Neural progenitor cell (in vitro differentiated cells): ENCODE measurements at regions not wholly inside any gene's neighbourhood (a gene's known extent, or its start where the extent isn't known, plus 50 kb on each side); places are given as distances from the start of the nearest gene placed in this dataset.
A peak's percentile ranks its signal among the peaks of the same experiment; 100 is the strongest.

ENCODE experiments used
- DNase-seq: peaks from one replicate; pipeline ENCODE4 v3.0.0-alpha.2; 2016; ENCODE audit warnings: low spot score
- H2AFZ ChIP-seq: fragments of 200-600 bp; sonication (generic); replicated peaks from 2 replicates; pipeline ENCODE4 v1.6.1; 2016; ENCODE audit warnings: antibody characterized with exemption
- H3F3A ChIP-seq: fragments of 200-600 bp; sonication (generic); 2 replicates; pipeline ENCODE4 v1.6.1; 2016; ENCODE audit warnings: antibody characterized with exemption, low read depth
- H3K27ac ChIP-seq: fragments of 200-600 bp; sonication (generic); 2 replicates; pipeline ENCODE4 v1.5.1; 2016; ENCODE audit warnings: mild to moderate bottlenecking
- H3K27me3 ChIP-seq: fragments of 200-600 bp; sonication (generic); 2 replicates; pipeline ENCODE4 v1.6.1; 2016; ENCODE audit warnings: mild to moderate bottlenecking, moderate library complexity
- H3K36me3 ChIP-seq: fragments of 200-600 bp; sonication (generic); 2 replicates; pipeline ENCODE4 v1.5.1; 2016
- H3K4me1 ChIP-seq: fragments of 200-600 bp; sonication (generic); 2 replicates; pipeline ENCODE4 v1.6.1; 2016; ENCODE audit warnings: mixed run types
- H3K4me2 ChIP-seq: fragments of 200-600 bp; sonication (generic); 2 replicates; pipeline ENCODE4 v1.6.1; 2016
- H3K4me3 ChIP-seq: fragments of 200-600 bp; sonication (generic); 2 replicates; pipeline ENCODE4 v1.5.1; 2016
- H3K79me2 ChIP-seq: fragments of 200-600 bp; sonication (generic); 2 replicates; pipeline ENCODE4 v1.6.1; 2016; ENCODE audit warnings: low read depth
- H3K9ac ChIP-seq: fragments of 200-600 bp; sonication (generic); 2 replicates; pipeline ENCODE4 v1.6.1; 2016
- H3K9me3 ChIP-seq: fragments of 200-600 bp; sonication (generic); 2 replicates; pipeline ENCODE4 v1.5.1; 2016; ENCODE audit warnings: low read depth
- H4K20me1 ChIP-seq: fragments of 200-600 bp; sonication (generic); 2 replicates; pipeline ENCODE4 v1.6.1; 2016; ENCODE audit warnings: low read depth
- H3K27ac Mint-ChIP-seq: 3 replicates; pipeline ENCODE4 v1.8.0; 2021; ENCODE audit warnings: mixed read lengths
- H3K27me3 Mint-ChIP-seq: 2 replicates; pipeline ENCODE4 v1.8.0; 2022; ENCODE audit warnings: low read depth, mild to moderate bottlenecking, inconsistent platforms, moderate library complexity, mixed read lengths; ENCODE audit not compliant: insufficient read depth
- H3K36me3 Mint-ChIP-seq: 3 replicates; pipeline ENCODE4 v1.8.0; 2021; ENCODE audit warnings: mixed read lengths
- H3K4me1 Mint-ChIP-seq: 3 replicates; pipeline ENCODE4 v1.8.0; 2021; ENCODE audit warnings: mixed read lengths
- H3K4me3 Mint-ChIP-seq: 3 replicates; pipeline ENCODE4 v1.8.0; 2021; ENCODE audit warnings: mild to moderate bottlenecking, moderate library complexity, mixed read lengths
- H3K9me3 Mint-ChIP-seq: 3 replicates; pipeline ENCODE4 v1.8.0; 2020; ENCODE audit warnings: mixed read lengths
- EZH2 ChIP-seq: fragments of 200-600 bp; sonication (generic); IDR thresholded peaks from 2 replicates; pipeline ENCODE4 v1.6.1; 2017; ENCODE audit warnings: antibody characterized with exemption, mild to moderate bottlenecking, moderate library complexity
- EZH2phosphoT487 ChIP-seq: fragments of 200-600 bp; sonication (generic); IDR thresholded peaks from 2 replicates; pipeline ENCODE4 v1.6.1; 2017; ENCODE audit warnings: antibody characterized with exemption
- TF ChIP-seq, protein P1 (sequence below): fragments of 200-600 bp; sonication (generic); IDR thresholded peaks from 2 replicates; pipeline ENCODE4 v1.5.1; 2017; ENCODE audit warnings: antibody characterized with exemption, mild to moderate bottlenecking

DNA sequence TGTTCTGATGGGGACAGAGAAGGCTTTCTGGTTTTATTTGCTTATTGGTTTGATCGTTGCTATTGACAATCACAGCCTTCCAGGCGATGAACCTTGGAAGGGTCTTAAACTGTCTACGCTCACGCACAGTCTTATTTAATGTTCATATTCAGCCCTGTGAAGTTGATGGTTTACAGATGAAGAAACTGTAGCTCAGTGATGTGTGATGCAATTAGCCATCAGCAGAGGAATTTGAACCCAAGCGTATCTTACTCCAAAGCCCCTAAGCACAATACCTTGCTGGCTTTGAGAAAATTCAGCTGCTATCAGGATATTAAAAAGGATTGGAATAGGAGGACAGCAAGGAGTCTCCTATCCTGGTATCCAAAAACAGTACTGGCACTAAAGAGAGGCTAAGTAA is 77.1 kb upstream of the CALM2 start:
- Histone ChIP-seq H3K79me2 (no peaks in the 10 kb centered on the region), H3K27me3 (no peaks in the 10 kb centered on the region), H3K27ac (no peak overlapping the region), H2AFZ (no peak overlapping the region), H3K9ac (no peak overlapping the region), H3K4me1 (peaks cover 21% of the 10 kb centered on the region), H4K20me1 (no peaks in the 10 kb centered on the region), H3K36me3 (no peaks in the 10 kb centered on the region), H3K4me2 (no peak overlapping the region), H3F3A (peaks cover 23% of the 10 kb centered on the region), H3K4me3 (no peak overlapping the region), H3K9me3 (no peaks in the 10 kb centered on the region)
- peaks cover 33% of the 10 kb centered on the region for H3K4me1 Mint-ChIP-seq
- H3K9me3 Mint-ChIP-seq = no peaks in the 10 kb centered on the region
- no peak overlapping the region for H3K4me3 Mint-ChIP-seq
- H3K36me3 Mint-ChIP-seq = no peaks in the 10 kb centered on the region
- H3K27ac Mint-ChIP-seq = no peak overlapping the region
- H3K27me3 Mint-ChIP-seq = peaks cover 5% of the 10 kb centered on the region
- TF ChIP-seq EZH2phosphoT487 (no peak), EZH2 (no peak)
- TF ChIP-seq, protein P1, sequence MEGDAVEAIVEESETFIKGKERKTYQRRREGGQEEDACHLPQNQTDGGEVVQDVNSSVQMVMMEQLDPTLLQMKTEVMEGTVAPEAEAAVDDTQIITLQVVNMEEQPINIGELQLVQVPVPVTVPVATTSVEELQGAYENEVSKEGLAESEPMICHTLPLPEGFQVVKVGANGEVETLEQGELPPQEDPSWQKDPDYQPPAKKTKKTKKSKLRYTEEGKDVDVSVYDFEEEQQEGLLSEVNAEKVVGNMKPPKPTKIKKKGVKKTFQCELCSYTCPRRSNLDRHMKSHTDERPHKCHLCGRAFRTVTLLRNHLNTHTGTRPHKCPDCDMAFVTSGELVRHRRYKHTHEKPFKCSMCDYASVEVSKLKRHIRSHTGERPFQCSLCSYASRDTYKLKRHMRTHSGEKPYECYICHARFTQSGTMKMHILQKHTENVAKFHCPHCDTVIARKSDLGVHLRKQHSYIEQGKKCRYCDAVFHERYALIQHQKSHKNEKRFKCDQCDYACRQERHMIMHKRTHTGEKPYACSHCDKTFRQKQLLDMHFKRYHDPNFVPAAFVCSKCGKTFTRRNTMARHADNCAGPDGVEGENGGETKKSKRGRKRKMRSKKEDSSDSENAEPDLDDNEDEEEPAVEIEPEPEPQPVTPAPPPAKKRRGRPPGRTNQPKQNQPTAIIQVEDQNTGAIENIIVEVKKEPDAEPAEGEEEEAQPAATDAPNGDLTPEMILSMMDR = no peak
- no peak for DNase-seq

DNA sequence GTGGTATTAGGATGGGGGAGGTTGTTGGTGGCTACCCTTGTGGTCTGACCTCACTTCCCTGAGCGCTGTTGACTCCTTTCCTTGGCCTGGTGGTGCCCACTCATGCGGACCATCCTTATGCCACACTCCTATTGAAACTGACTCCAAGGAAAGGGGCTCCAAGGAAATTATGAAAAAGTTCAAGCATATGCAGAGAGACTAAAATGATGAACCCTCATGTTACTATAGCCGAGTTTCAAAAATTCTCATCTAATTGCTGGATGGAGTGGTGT is 75.0 kb upstream of the CALM2 start:
- Histone ChIP-seq H3K9me3 (no peaks in the 10 kb centered on the region), H3K9ac (no peak overlapping the region), H3K27ac (no peak overlapping the region), H3K4me2 (no peak overlapping the region), H3F3A (peaks cover 14% of the 10 kb centered on the region), H2AFZ (no peak overlapping the region), H4K20me1 (no peaks in the 10 kb centered on the region), H3K79me2 (no peaks in the 10 kb centered on the region), H3K36me3 (no peaks in the 10 kb centered on the region), H3K4me3 (no peak overlapping the region), H3K27me3 (no peaks in the 10 kb centered on the region), H3K4me1 (peaks cover 14% of the 10 kb centered on the region)
- no peak overlapping the region for H3K4me3 Mint-ChIP-seq
- no peaks in the 10 kb centered on the region for H3K36me3 Mint-ChIP-seq
- H3K9me3 Mint-ChIP-seq = no peaks in the 10 kb centered on the region
- no peak for DNase-seq
- TF ChIP-seq, protein P1 = no peak
- TF ChIP-seq EZH2 = no peak
- TF ChIP-seq EZH2phosphoT487 = no peak
- peak overlapping the region; percentile 39 for H3K27ac Mint-ChIP-seq
- H3K27me3 Mint-ChIP-seq = peaks cover 3% of the 10 kb centered on the region
- peaks cover 22% of the 10 kb centered on the region for H3K4me1 Mint-ChIP-seq

DNA sequence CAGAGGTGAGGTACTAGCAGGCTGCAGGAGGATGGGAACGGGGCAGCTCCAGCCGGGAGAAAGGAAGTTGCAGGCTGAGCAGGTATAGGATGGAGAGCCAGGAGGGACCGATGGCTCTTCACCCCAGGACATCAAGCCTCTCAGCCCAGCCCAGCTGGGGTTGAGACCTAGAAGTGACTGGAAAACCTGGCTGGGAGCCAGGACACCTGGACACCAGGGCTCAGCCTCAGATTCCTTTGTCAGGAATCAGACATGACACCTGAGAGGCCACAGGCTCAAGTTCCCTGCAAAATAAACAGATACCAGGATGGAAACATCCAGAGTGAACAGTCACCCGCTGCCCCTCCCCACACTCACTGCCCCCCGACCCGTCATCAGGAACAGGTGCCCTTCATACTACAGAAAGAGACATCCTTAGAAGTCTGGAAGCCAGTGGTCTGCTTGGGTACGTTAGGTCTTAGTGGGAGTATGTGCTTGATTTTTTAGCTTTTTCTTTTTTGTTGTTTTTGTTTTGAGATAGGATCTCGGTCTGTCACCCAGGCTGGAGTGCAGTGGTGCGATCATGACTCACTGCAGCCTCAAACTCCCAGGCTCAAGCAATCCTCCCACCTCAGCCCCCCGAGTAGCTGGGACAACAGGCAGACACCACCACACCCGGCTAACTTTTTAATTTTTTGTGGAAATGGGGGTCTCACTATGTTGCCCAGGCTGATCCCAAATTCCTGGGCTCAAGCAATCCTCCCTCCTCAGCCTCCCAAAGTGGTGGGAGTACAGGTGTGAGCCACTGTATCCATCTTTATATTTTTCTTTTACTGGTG is 74.5 kb upstream of the CALM2 start:
- Histone ChIP-seq H3K27ac (no peak overlapping the region), H3K9ac (no peak overlapping the region), H3K36me3 (no peaks in the 10 kb centered on the region), H3K4me2 (no peak overlapping the region), H3K4me3 (no peak overlapping the region), H3K9me3 (no peaks in the 10 kb centered on the region), H3K79me2 (no peaks in the 10 kb centered on the region), H3K4me1 (peaks cover 10% of the 10 kb centered on the region), H3K27me3 (no peaks in the 10 kb centered on the region), H2AFZ (no peak overlapping the region), H4K20me1 (no peaks in the 10 kb centered on the region), H3F3A (peaks cover 9% of the 10 kb centered on the region)
- peaks cover 3% of the 10 kb centered on the region for H3K27me3 Mint-ChIP-seq
- H3K4me3 Mint-ChIP-seq = no peak overlapping the region
- H3K4me1 Mint-ChIP-seq = peaks cover 18% of the 10 kb centered on the region
- H3K27ac Mint-ChIP-seq = no peak overlapping the region
- no peaks in the 10 kb centered on the region for H3K9me3 Mint-ChIP-seq
- H3K36me3 Mint-ChIP-seq = no peaks in the 10 kb centered on the region
- TF ChIP-seq EZH2 = no peak
- TF ChIP-seq, protein P1 = no peak
- TF ChIP-seq EZH2phosphoT487 = no peak
- no peak for DNase-seq
